Left lung (tissue), 4 donors: ENCODE measurements at regions not wholly inside any gene's neighbourhood (a gene's known extent, or its start where the extent isn't known, plus 50 kb on each side); places are given as distances from the start of the nearest gene placed in this dataset.
A peak's percentile ranks its signal among the peaks of the same experiment; 100 is the strongest.
"Not testable (repeated sequence)": the region's sequence is repeated elsewhere in the genome, so short reads cannot be mapped to it uniquely, and the experiment has no call there.

ENCODE experiments used
- ATAC-seq: fragments of 200-7000 bp; cut with Tn5 transposase; one replicate; pipeline ENCODE4 v1.9.1; 2020; ENCODE audit warnings: moderate library complexity
- DNase-seq, 4 donors: peaks; one replicate each; pipeline ENCODE4 v3.0.0-alpha.2; 2013 to 2020
- H3K27ac ChIP-seq, 2 donors: fragments of 200-600 bp; sonication (generic) in 1 of 2; one replicate each; pipeline versions ENCODE4 v1.5.0 to v1.8.0; 2020 to 2021
- H3K27me3 ChIP-seq, 2 donors: fragments of 200-600 bp; sonication (generic) in 1 of 2; one replicate each; pipeline versions ENCODE4 v1.5.0 to v1.8.0; 2020 to 2021
- H3K36me3 ChIP-seq, 2 donors: fragments of 200-600 bp; sonication (generic) in 1 of 2; one replicate each; pipeline versions ENCODE4 v1.5.0 to v1.8.0; 2020 to 2021
- H3K4me1 ChIP-seq, 2 donors: fragments of 200-600 bp; one replicate each; pipeline ENCODE4 v1.8.0; 2021
- H3K4me3 ChIP-seq, 2 donors: fragments of 200-600 bp; sonication (generic) in 1 of 2; one replicate each; pipeline versions ENCODE4 v1.5.0 to v1.8.0; 2020 to 2021; ENCODE audit warnings: mild to moderate bottlenecking in 1 of 2
- H3K9me3 ChIP-seq, 2 donors: fragments of 200-600 bp; sonication (generic) in 1 of 2; one replicate each; pipeline versions ENCODE4 v1.5.0 to v1.8.0; 2020 to 2021
- CTCF ChIP-seq, 2 donors: fragments of 200-600 bp; sonication (generic) in 1 of 2; IDR thresholded peaks; one replicate each; pipeline versions ENCODE4 v1.5.0 to v1.8.0; 2021; ENCODE audit warnings: antibody characterized with exemption in 2 of 2
- intact Hi-C, 2 donors: fragments of 100-400 bp; cut with DNase I; formaldehyde crosslinking; loops; one replicate each; pipeline versions ENCODE4 v1.11.2 to v1.14.2; 2022
- donor health status: DM: no; HTN: yes; CAD: no.
- donor health status: DM: no; HTN: no; CAD: no.

GRCh38 chr13:40351537-40352379, 314.7 kb downstream of the FOXO1 start:
- H3K27ac ChIP-seq: peak overlapping the region; percentile 13 to 39
- TF ChIP-seq CTCF (IDR thresholded peaks at IDR 0.05): no peak

GRCh38 chr13:40352380-40352778, 314.1 kb downstream of the FOXO1 start:
- Histone ChIP-seq H3K4me3 (no peak overlapping the region), H3K27me3 (no peaks in the 10 kb centered on the region), H3K27ac (peak overlapping the region; percentile 13 to 39), H3K9me3 (no peaks in the 10 kb centered on the region), H3K4me1 (peaks cover 8 to 18% of the 10 kb centered on the region in 2 donors), H3K36me3 (no peaks in the 10 kb centered on the region)
- ATAC-seq (peak; percentile 29), DNase-seq (peak in 1 of 4 donors; percentile 41)
- TF ChIP-seq CTCF (IDR thresholded peaks at IDR 0.05): no peak
- intact Hi-C loops: no loop called here

More at GRCh38 chr13:40351537-40352379, 314.7 kb downstream of the FOXO1 start:
- DNase-seq (no peak), ATAC-seq (no peak)
- H3K36me3 ChIP-seq: no peaks in the 10 kb centered on the region
- intact Hi-C loops: no loop called here
- H3K27me3 ChIP-seq: no peaks in the 10 kb centered on the region
- H3K4me3 ChIP-seq: no peak overlapping the region
- H3K9me3 ChIP-seq: no peaks in the 10 kb centered on the region
- H3K4me1 ChIP-seq: peaks cover 8 to 18% of the 10 kb centered on the region in 2 donors

GRCh38 chr13:40352802-40353562, 313.5 kb downstream of the FOXO1 start:
- TF ChIP-seq CTCF (IDR thresholded peaks at IDR 0.05): no peak
- intact Hi-C loops: no loop called here
- no peaks in the 10 kb centered on the region for H3K36me3 ChIP-seq
- H3K4me3 ChIP-seq: no peak overlapping the region
- ATAC-seq: peak; percentile 27
- H3K27ac ChIP-seq: peak overlapping the region in 1 of 2 donors; percentile 13
- no peaks in the 10 kb centered on the region for H3K27me3 ChIP-seq
- H3K4me1 ChIP-seq: peaks cover 8 to 18% of the 10 kb centered on the region in 2 donors
- DNase-seq: no peak
- no peaks in the 10 kb centered on the region for H3K9me3 ChIP-seq

GRCh38 chr13:40355126-40355724, 311.2 kb downstream of the FOXO1 start:
- peaks cover 8 to 18% of the 10 kb centered on the region in 2 donors for H3K4me1 ChIP-seq
- intact Hi-C loops: no loop called here
- H3K27ac ChIP-seq: no peak overlapping the region
- ATAC-seq (no peak), DNase-seq (no peak)
- no peaks in the 10 kb centered on the region for H3K36me3 ChIP-seq
- no peaks in the 10 kb centered on the region for H3K27me3 ChIP-seq
- H3K4me3 ChIP-seq: no peak overlapping the region
- H3K9me3 ChIP-seq: no peaks in the 10 kb centered on the region
- TF ChIP-seq CTCF (IDR thresholded peaks at IDR 0.05): no peak

- ATAC-seq (no peak), DNase-seq (no peak)
- Histone ChIP-seq H3K27me3 (no peaks in the 10 kb centered on the region), H3K27ac (no peak overlapping the region), H3K4me1 (peaks cover 8 to 18% of the 10 kb centered on the region in 2 donors), H3K9me3 (no peaks in the 10 kb centered on the region), H3K36me3 (no peaks in the 10 kb centered on the region), H3K4me3 (no peak overlapping the region)
- intact Hi-C loops: no loop called here
- no peak for TF ChIP-seq CTCF (IDR thresholded peaks at IDR 0.05)
These were observed 310.4 kb downstream of the FOXO1 start for GRCh38 chr13:40356011-40356410.

- ATAC-seq, intact Hi-C loops, H3K4me3 ChIP-seq: not testable (repeated sequence)
These were observed 310.0 kb downstream of the FOXO1 start for GRCh38 chr13:40356458-40356857.

More at GRCh38 chr13:40356458-40356857, 310.0 kb downstream of the FOXO1 start:
- not testable (repeated sequence) for H3K27me3 ChIP-seq, DNase-seq, H3K36me3 ChIP-seq, H3K27ac ChIP-seq, H3K9me3 ChIP-seq
- peaks cover 8 to 18% of the 10 kb centered on the region in 2 donors for H3K4me1 ChIP-seq
